ENCODE measurements at regions not wholly inside any gene's neighbourhood (a gene's known extent, or its start where the extent isn't known, plus 50 kb on each side); places are given as distances from the start of the nearest gene placed in this dataset.

DNA sequence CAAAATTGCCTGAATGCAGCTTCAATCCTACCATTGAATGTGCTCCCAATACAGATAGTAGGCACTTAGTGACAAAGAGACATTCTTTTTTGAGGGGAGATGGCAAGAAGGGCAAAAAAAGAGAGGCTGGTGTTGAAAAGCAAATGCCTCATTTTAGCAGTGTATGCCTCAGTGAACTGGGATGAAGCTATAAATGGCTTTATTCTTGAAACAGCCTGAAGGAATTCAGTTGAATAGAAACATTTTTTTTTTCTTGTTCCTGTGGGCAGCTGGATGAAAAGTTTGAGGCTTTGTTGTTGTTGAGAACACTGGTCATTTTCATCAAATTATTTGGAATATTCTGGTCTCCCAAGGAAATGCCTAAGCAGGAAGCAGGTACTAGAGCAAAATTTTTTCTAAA, 228.9 kb downstream of the RNF144A start:
- TF ChIP-seq, protein P1, sequence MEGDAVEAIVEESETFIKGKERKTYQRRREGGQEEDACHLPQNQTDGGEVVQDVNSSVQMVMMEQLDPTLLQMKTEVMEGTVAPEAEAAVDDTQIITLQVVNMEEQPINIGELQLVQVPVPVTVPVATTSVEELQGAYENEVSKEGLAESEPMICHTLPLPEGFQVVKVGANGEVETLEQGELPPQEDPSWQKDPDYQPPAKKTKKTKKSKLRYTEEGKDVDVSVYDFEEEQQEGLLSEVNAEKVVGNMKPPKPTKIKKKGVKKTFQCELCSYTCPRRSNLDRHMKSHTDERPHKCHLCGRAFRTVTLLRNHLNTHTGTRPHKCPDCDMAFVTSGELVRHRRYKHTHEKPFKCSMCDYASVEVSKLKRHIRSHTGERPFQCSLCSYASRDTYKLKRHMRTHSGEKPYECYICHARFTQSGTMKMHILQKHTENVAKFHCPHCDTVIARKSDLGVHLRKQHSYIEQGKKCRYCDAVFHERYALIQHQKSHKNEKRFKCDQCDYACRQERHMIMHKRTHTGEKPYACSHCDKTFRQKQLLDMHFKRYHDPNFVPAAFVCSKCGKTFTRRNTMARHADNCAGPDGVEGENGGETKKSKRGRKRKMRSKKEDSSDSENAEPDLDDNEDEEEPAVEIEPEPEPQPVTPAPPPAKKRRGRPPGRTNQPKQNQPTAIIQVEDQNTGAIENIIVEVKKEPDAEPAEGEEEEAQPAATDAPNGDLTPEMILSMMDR (IDR thresholded peaks at IDR 0.05), result no peak
- TF ChIP-seq RFX5 (IDR thresholded peaks at IDR 0.05) (no peak), EP300 (IDR thresholded peaks at IDR 0.05) (no peak)
